ENCODE measurements at regions not wholly inside any gene's neighbourhood (a gene's known extent, or its start where the extent isn't known, plus 50 kb on each side); places are given as distances from the start of the nearest gene placed in this dataset.

- TF ChIP-seq SUZ12 (IDR thresholded peaks at IDR 0.05) (no peak), FOXM1 (IDR thresholded peaks at IDR 0.05; ENCODE audit: borderline replicate concordance) (no peak), SP1 (IDR thresholded peaks at IDR 0.05) (no peak), ELF4 (IDR thresholded peaks at IDR 0.05) (no peak), NFRKB (IDR thresholded peaks at IDR 0.05) (no peak)
Measured at GRCh38 chr16:73204359-73205152, 156.6 kb upstream of the ZFHX3 start.

All from HEK293T (cell line).